ENCODE measurements at regions not wholly inside any gene's neighbourhood (a gene's known extent, or its start where the extent isn't known, plus 50 kb on each side); places are given as distances from the start of the nearest gene placed in this dataset.

- DNase-seq (ENCODE audit: low spot score): no peak
Measured at GRCh38 chr21:25329227-25329825, 278.0 kb downstream of the MRPL39 start.

- no peak for DNase-seq (ENCODE audit: low spot score)
Measured at GRCh38 chr21:25328736-25329135, 278.5 kb downstream of the MRPL39 start.

- no peak for DNase-seq (ENCODE audit: low spot score)
Measured at GRCh38 chr21:25326181-25326580, 281.1 kb downstream of the MRPL39 start.

GRCh38 chr21:25324666-25325065, 282.6 kb downstream of the MRPL39 start:
- no peak for DNase-seq (ENCODE audit: low spot score)

GRCh38 chr21:25323356-25323949, 283.8 kb downstream of the MRPL39 start:
- no peak for DNase-seq (ENCODE audit: low spot score)

- no peak for DNase-seq (ENCODE audit: low spot score)
Measured at GRCh38 chr21:25314247-25314646, 293.0 kb downstream of the MRPL39 start.

GRCh38 chr21:25313829-25314228, 293.5 kb downstream of the MRPL39 start:
- DNase-seq (ENCODE audit: low spot score): peak; percentile 10

GRCh38 chr21:25307489-25307888, 299.8 kb downstream of the MRPL39 start:
- no peak for DNase-seq (ENCODE audit: low spot score)

- peak; percentile 6 for DNase-seq (ENCODE audit: low spot score)
Measured at GRCh38 chr21:25304611-25305010, 302.7 kb downstream of the MRPL39 start.

- DNase-seq (ENCODE audit: low spot score): no peak
Measured at GRCh38 chr21:25300632-25301031, 306.6 kb downstream of the MRPL39 start.

GRCh38 chr21:25298512-25299491, 308.5 kb downstream of the MRPL39 start:
- DNase-seq (ENCODE audit: low spot score): no peak

- DNase-seq (ENCODE audit: low spot score): no peak
Measured at GRCh38 chr21:25297117-25297516, 310.2 kb downstream of the MRPL39 start.

- no peak for DNase-seq (ENCODE audit: low spot score)
Measured at GRCh38 chr21:25296252-25296651, 311.0 kb downstream of the MRPL39 start.

GRCh38 chr21:25292396-25292795, 314.9 kb downstream of the MRPL39 start:
- DNase-seq (ENCODE audit: low spot score): no peak

- no peak for DNase-seq (ENCODE audit: low spot score)
Measured at GRCh38 chr21:25283720-25284119, 323.6 kb downstream of the MRPL39 start.

- no peak for DNase-seq (ENCODE audit: low spot score)
Measured at GRCh38 chr21:25281134-25281533, 326.1 kb downstream of the MRPL39 start.

- DNase-seq (ENCODE audit: low spot score): no peak
Measured at GRCh38 chr21:25280061-25280460, 327.2 kb downstream of the MRPL39 start.

- DNase-seq (ENCODE audit: low spot score): no peak
Measured at GRCh38 chr21:25273959-25274358, 333.3 kb downstream of the MRPL39 start.

GRCh38 chr21:25254491-25255174, 352.6 kb downstream of the MRPL39 start:
- DNase-seq (ENCODE audit: low spot score): no peak

GRCh38 chr21:25246546-25246945, 360.7 kb downstream of the MRPL39 start:
- DNase-seq (ENCODE audit: low spot score): peak; percentile 45

- no peak for DNase-seq (ENCODE audit: low spot score)
Measured at GRCh38 chr21:25244735-25245134, 362.5 kb downstream of the MRPL39 start.

GRCh38 chr21:25243808-25244207, 363.5 kb downstream of the MRPL39 start:
- no peak for DNase-seq (ENCODE audit: low spot score)

Measured in Ammon's horn (tissue), 1 donor.